Keratinocyte (primary cell): ENCODE measurements at regions not wholly inside any gene's neighbourhood (a gene's known extent, or its start where the extent isn't known, plus 50 kb on each side); places are given as distances from the start of the nearest gene placed in this dataset.

Experiments used
- DNase-seq: peaks from one replicate; pipeline ENCODE4 v3.0.0-alpha.2; 2011; ENCODE audit warnings: low read depth, missing footprints, low spot score
- FAIRE-seq: peaks from 2 replicates; lab custom pipeline; 2011; peaks lifted over from hg19 to GRCh38; lab: Jason Lieb, UNC
- H2AFZ ChIP-seq: 2 replicates; pipeline ENCODE4 v1.6.0; 2012; ENCODE audit warnings: low read length, control low read depth, inconsistent platforms; ENCODE audit not compliant: control insufficient read depth
- H3K27ac ChIP-seq: 2 replicates; pipeline ENCODE4 v1.5.1; 2011; ENCODE audit warnings: low read length; ENCODE audit not compliant: control insufficient read depth, insufficient read depth
- H3K27me3 ChIP-seq: 3 replicates; pipeline ENCODE4 v1.6.0; 2011; ENCODE audit warnings: low read length; ENCODE audit not compliant: control insufficient read depth, insufficient read depth; ENCODE audit errors: extremely low read depth
- H3K36me3 ChIP-seq, 2 experiments: 2 replicates in 1 of 2; 3 replicates in 1 of 2; pipeline ENCODE4 v1.5.1; 2011; ENCODE audit warnings: low read length in 2 of 2, mild to moderate bottlenecking in 1 of 2; ENCODE audit not compliant: control insufficient read depth in 2 of 2, insufficient read depth in 2 of 2; ENCODE audit errors: extremely low read depth in 1 of 2
- H3K4me1 ChIP-seq: 3 replicates; pipeline ENCODE4 v1.5.1; 2011; ENCODE audit warnings: low read length; ENCODE audit not compliant: control insufficient read depth, insufficient read depth; ENCODE audit errors: extremely low read depth
- H3K4me2 ChIP-seq: 3 replicates; pipeline ENCODE4 v1.6.0; 2011; ENCODE audit warnings: low read depth, low read length; ENCODE audit not compliant: control insufficient read depth, insufficient read depth; ENCODE audit errors: extremely low read depth
- H3K4me3 ChIP-seq, 3 experiments: fragments of 200-600 bp in 1 of 3; sonication (generic) in 1 of 3; 2 replicates in 2 of 3; 3 replicates in 1 of 3; pipeline ENCODE4 v1.5.1; 2011 to 2016; ENCODE audit warnings: low read length in 3 of 3, mild to moderate bottlenecking in 3 of 3, control low read depth in 2 of 3, inconsistent platforms in 1 of 3, low read depth in 1 of 3, mixed read lengths in 1 of 3, mixed run types in 1 of 3, moderate library complexity in 1 of 3; ENCODE audit not compliant: control insufficient read depth in 2 of 3, insufficient read depth in 2 of 3; ENCODE audit errors: extremely low read depth in 1 of 3
- H3K79me2 ChIP-seq: 2 replicates; pipeline ENCODE4 v1.6.0; 2012; ENCODE audit warnings: low read length; ENCODE audit not compliant: control insufficient read depth, insufficient read depth
- H3K9ac ChIP-seq: 3 replicates; pipeline ENCODE4 v1.6.0; 2011; ENCODE audit warnings: low read length; ENCODE audit not compliant: control insufficient read depth, insufficient read depth; ENCODE audit errors: extremely low read depth
- H3K9me1 ChIP-seq: 3 replicates; pipeline ENCODE4 v1.6.0; 2011; ENCODE audit warnings: low read length; ENCODE audit not compliant: control insufficient read depth, insufficient read depth; ENCODE audit errors: extremely low read depth
- H3K9me3 ChIP-seq: 2 replicates; pipeline ENCODE4 v1.5.1; 2012; ENCODE audit warnings: low read depth, low read length; ENCODE audit not compliant: control insufficient read depth
- H4K20me1 ChIP-seq: 3 replicates; pipeline ENCODE4 v1.6.0; 2011; ENCODE audit warnings: low read length; ENCODE audit not compliant: control insufficient read depth, insufficient read depth; ENCODE audit errors: extremely low read depth
- EZH2 ChIP-seq: IDR thresholded peaks from one replicate; pipeline ENCODE4 v1.6.1; 2012; ENCODE audit warnings: inconsistent platforms, mild to moderate bottlenecking, low read length, moderate library complexity
- dilution Hi-C: fragments of 300-500 bp; cut with MboI; formaldehyde crosslinking; loops from one replicate; pipeline ENCODE4 v1.7.0; 2020; ENCODE audit warnings: low sequenced_read_pairs; ENCODE audit not compliant: extremely low pct_ligation_motif_present
- TF ChIP-seq, protein P1 (sequence below), 3 experiments: IDR thresholded peaks in 1 of 3; conservative IDR thresholded peaks in 1 of 3; optimal IDR thresholded peaks in 1 of 3; 2 replicates in 2 of 3; 3 replicates in 1 of 3; pipeline versions ENCODE3 to v1.5.1; 2011; ENCODE audit warnings: low read length in 3 of 3, mild to moderate bottlenecking in 3 of 3, moderate library complexity in 2 of 3, control low read depth in 1 of 3, inconsistent platforms in 1 of 3; ENCODE audit not compliant: insufficient read depth in 2 of 3; ENCODE audit errors: extremely low read depth in 1 of 3

DNA sequence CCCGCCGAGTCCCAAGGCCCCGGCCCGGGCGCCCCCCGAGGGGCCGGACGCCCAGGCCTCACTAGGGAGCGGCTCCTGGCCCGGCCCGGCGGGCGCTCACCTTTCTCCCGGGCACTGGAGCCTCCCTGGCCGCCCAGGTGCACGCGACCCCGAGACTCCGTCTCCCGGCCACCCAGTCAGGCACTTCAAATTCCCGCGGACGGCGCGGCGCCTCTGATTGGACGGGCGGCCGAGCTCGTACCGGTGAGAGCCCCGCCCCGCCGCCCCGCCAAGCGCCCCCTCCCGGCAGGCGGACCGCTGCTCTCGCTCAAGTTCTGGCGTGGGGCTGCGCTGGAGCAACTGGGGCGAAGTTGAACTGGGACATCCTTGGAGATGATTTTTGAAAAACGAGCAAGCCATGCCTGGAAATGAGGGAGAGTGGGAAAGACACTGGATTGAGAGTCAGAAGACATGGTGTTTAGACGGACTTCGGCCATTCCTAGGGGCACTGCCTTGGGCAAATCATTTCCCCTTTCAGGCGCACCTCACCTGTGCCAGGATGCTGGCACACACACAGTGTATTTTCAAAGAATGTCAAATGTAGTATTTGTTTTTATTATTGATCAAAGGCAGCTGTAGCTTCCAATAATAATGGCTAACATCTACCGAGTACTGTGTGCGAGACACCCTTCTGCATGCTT lies 485.3 kb downstream of the UQCRFS1 start:
- Histone ChIP-seq H3K4me1 (no peaks in the 10 kb centered on the region), H4K20me1 (no peaks in the 10 kb centered on the region), H3K27ac (no peak overlapping the region), H3K4me3 (no peak overlapping the region), H3K4me2 (no peak overlapping the region), H3K79me2 (no peaks in the 10 kb centered on the region), H3K9me3 (peaks cover 2% of the 10 kb centered on the region), H3K27me3 (no peaks in the 10 kb centered on the region), H3K36me3 (no peaks in the 10 kb centered on the region), H3K9me1 (no peaks in the 10 kb centered on the region), H2AFZ (no peak overlapping the region), H3K9ac (no peak overlapping the region)
- TF ChIP-seq EZH2 = no peak
- TF ChIP-seq, protein P1, sequence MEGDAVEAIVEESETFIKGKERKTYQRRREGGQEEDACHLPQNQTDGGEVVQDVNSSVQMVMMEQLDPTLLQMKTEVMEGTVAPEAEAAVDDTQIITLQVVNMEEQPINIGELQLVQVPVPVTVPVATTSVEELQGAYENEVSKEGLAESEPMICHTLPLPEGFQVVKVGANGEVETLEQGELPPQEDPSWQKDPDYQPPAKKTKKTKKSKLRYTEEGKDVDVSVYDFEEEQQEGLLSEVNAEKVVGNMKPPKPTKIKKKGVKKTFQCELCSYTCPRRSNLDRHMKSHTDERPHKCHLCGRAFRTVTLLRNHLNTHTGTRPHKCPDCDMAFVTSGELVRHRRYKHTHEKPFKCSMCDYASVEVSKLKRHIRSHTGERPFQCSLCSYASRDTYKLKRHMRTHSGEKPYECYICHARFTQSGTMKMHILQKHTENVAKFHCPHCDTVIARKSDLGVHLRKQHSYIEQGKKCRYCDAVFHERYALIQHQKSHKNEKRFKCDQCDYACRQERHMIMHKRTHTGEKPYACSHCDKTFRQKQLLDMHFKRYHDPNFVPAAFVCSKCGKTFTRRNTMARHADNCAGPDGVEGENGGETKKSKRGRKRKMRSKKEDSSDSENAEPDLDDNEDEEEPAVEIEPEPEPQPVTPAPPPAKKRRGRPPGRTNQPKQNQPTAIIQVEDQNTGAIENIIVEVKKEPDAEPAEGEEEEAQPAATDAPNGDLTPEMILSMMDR (optimal IDR thresholded peaks at IDR 0.05 in 1 of 3, IDR thresholded peaks at IDR 0.05 in 1 of 3, conservative IDR thresholded peaks at IDR 0.05 in 1 of 3; ENCODE audit: extremely low read depth in 1 of 3, insufficient read depth in 2 of 3, low read length in 3 of 3) = no peak
- dilution Hi-C loops = no loop called here
- DNase-seq (no peak), FAIRE-seq (no peak)

- Histone ChIP-seq H2AFZ (no peak overlapping the region), H4K20me1 (no peaks in the 10 kb centered on the region), H3K9ac (no peak overlapping the region), H3K79me2 (no peaks in the 10 kb centered on the region), H3K4me3 (no peak overlapping the region), H3K9me1 (no peaks in the 10 kb centered on the region), H3K4me2 (no peak overlapping the region), H3K27me3 (no peaks in the 10 kb centered on the region), H3K36me3 (no peaks in the 10 kb centered on the region), H3K9me3 (peaks cover 2% of the 10 kb centered on the region), H3K27ac (no peak overlapping the region), H3K4me1 (no peaks in the 10 kb centered on the region)
- TF ChIP-seq, protein P1 (optimal IDR thresholded peaks at IDR 0.05 in 1 of 3, IDR thresholded peaks at IDR 0.05 in 1 of 3, conservative IDR thresholded peaks at IDR 0.05 in 1 of 3; ENCODE audit: extremely low read depth in 1 of 3, insufficient read depth in 2 of 3, low read length in 3 of 3) = no peak
- TF ChIP-seq EZH2 = no peak
- FAIRE-seq (no peak), DNase-seq (no peak)
- dilution Hi-C loops = no loop called here
These were observed 486.1 kb downstream of the UQCRFS1 start for GRCh38 chr19:28726533-28727479.
